Posterior cingulate gyrus (tissue), 11 donors: ENCODE measurements at regions not wholly inside any gene's neighbourhood (a gene's known extent, or its start where the extent isn't known, plus 50 kb on each side); places are given as distances from the start of the nearest gene placed in this dataset.
A peak's percentile ranks its signal among the peaks of the same experiment; 100 is the strongest.

Experiments
- DNase-seq, 10 donors: peaks; one replicate each; pipeline versions ENCODE4 v3.0.0 to v3.0.0-alpha.2; 2020 to 2021; ENCODE audit warnings: mixed read lengths in 3 of 10
- intact Hi-C: fragments of 100-400 bp; cut with DNase I; formaldehyde crosslinking; loops from one replicate; pipeline ENCODE4 v1.15.1; 2023

DNA sequence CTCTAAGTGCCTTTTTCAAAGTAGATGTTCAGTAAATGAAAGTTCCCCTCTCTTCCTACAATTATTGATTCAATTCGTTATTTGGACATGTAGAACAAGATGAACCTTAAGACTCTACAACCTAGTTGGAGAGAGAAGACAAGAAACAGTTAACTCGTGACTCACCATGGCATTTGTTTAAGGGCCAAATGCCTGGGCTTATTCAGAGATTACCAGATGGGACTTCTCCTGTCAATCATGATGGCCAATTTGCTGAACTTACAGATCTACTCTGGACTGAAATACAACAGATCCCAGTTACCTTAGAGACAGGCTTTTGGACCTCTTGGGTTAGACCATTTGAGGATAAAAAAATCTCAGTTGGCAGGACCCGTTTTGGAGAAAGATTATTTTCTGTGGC, 93.5 kb downstream of the C1orf94 start:
- intact Hi-C loops = no loop called here
- DNase-seq = no peak

DNA sequence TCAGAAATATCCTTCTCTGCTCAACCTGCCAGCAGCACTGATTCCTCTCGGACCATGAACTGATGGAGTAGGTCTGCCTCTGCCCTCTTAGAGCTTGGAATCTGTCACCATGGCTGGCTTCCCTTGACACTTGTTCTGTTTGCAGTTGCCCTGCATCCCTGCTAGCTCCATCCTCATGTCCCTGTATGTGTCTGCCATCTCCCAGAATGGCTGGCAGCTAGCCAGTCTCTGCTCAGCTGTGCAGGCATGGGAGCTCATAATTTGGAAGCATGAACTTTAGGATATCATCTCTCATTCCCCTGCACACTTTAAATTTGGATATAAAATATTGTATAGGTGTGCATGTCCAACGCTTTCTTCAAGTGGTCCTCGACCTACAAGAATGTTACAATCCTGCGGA, 95.4 kb downstream of the C1orf94 start:
- peak in 4 of 10 donors; percentile 18 to 85 (median 73) for DNase-seq
- intact Hi-C loops = no loop called here

DNA sequence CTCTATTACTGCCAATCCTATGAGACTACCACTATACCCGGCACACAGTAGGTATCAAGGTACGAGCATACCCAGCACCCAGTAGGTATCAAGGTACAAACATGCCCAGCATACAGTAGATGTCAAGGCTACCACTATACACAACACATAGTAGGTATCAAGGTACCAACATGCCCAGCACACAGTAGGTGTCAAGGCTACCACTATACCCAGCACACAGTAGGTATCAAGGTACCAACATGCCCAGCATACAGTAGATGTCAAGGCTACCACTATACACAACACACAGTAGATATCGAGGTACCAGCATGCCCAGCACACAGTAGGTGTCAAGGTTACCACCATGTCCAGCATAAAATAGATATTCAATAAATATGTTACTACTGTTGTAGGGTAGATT, 98.4 kb downstream of the C1orf94 start:
- intact Hi-C loops = no loop called here

DNA sequence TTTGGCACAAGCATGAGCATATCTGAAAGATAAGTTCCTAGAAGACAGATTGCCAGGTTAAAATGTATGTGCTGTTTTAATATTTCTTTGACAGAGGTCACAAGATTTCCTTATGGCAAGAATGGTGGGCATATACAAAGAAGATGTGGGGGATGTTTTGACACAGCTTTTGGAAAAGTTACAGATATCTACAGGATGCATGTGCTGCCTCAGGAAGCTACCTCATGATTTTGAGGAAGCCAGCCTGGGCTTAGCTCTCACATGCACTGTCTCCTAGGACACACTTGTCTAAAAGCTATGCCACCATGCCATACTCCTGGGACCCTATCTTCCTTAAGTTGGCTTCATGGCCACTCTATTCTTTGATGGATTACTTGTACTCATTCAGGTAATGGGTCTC, 99.9 kb downstream of the C1orf94 start:
- intact Hi-C loops = no loop called here
- no peak for DNase-seq

More for the DNA sequence above, 98.4 kb downstream of the C1orf94 start:
- no peak for DNase-seq

DNA sequence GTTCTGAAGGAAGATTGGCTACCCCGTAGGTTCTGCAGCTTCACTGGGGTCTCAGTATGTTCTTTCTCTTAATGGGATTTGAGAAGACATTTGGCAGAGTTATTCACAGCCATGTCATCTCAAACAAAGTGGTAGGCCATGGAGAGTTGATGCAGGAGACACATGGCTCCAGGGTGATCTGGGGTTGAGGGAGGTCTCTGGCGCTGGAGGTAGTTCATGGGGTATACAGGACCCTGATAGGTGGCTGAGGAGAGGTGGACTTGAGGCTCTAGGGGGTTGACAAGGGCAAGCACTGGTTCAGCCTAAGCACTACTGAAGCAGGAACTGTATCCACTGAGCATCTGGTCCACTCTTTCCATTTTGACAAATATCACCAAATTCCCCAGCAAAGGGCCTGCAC, 100.4 kb downstream of the C1orf94 start:
- intact Hi-C loops = no loop called here
- no peak for DNase-seq

DNA sequence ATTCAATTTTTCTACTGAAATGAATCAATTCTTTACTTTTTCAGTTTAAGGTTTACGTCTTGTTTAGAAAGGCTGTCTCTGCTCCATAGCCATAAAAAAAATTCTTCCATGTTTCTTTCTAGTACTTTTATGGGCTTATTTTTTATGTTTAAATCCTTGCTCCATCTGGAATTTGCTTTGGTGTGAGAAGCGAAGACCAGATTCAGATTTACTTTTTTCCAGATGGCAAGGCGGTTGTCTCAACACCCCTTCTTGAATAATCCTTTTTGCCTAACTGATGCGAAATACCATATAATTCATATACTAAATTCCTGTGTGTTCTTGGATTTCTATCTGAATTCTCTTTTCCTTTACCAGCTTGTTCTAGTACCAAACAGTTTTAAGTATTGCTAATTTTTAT, 101.5 kb downstream of the C1orf94 start:
- DNase-seq = no peak
- intact Hi-C loops = no loop called here

DNA sequence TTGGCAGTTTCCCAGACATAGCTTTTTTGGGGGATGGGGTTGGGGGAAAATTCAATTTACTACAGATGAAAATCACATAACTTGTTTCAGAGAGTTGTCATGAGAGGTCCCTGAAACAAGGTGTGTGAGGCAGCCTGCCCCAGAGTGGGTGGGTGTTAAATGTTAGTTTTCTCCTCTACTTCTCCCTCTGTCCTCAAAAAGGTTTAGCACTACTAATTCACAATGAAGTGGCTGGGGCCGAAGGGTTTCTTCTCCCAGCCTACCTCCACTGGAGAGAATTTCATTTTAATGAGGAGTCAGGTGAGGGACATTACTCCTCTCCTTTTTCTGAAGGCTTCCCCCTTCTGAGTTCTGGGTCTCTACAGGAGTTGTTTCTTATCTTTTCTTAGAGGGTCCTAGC, 103.3 kb downstream of the C1orf94 start:
- DNase-seq = no peak

DNA sequence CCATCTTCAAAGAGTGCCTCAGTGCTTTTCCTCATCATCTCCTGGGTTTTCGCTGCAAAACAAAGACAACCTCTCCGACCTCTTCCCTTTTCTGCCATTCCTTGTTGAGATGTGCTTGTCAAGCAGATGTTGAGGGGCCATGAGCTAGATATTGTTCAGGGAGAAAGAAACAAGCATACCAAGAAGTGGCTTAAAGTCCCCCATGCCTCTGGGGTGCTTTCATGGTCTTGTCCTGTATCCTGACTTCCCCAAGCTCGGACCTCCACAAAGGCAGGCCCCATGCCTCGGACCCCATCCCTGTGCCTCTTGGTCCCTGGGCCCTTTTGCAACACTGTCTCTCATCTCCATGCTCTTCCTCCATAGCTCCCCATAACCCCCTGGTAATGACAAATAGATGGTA, 103.8 kb downstream of the C1orf94 start:
- DNase-seq = no peak
- intact Hi-C loops = no loop called here

More for the DNA sequence above, 103.3 kb downstream of the C1orf94 start:
- intact Hi-C loops = no loop called here

DNA sequence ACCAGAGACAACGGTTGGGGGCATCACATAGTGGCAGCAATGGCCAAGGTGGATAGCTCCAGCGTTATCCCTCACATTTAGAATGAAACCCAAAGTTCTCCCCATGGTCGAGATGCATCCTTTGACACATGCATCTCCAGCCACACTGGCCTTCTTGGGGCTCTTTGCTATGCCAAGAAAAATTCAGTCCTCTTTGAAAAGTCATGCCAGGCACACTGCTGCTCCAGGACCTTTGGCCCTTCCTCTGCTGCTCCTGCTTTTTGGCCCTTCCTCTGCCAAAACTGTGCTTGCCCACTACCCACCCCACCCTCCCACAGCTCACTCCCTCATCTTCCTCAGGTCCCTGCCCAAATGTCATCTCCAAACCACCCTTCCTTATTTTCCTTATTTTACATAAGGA, 106.4 kb downstream of the C1orf94 start:
- intact Hi-C loops = no loop called here
- DNase-seq = no peak

DNA sequence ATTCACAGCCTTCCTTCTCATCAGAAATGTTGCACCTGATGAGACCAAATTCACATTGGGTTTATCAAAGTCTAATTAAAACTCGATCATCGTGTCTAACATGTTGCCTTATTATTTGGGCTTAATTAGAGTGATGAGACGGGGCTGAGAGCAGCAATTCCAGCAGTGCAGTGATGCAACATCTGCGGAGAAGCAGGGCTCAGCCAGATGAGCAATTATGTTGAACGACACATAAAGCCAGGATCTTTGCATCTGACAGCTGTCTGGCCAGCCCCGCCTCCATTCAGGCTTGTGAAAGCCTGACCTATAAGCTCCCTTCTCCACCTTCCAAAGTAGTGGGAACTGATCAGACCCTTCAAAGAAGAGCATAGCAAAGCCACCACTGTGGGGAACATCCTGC, 109.8 kb downstream of the C1orf94 start:
- intact Hi-C loops = no loop called here
- no peak for DNase-seq

DNA sequence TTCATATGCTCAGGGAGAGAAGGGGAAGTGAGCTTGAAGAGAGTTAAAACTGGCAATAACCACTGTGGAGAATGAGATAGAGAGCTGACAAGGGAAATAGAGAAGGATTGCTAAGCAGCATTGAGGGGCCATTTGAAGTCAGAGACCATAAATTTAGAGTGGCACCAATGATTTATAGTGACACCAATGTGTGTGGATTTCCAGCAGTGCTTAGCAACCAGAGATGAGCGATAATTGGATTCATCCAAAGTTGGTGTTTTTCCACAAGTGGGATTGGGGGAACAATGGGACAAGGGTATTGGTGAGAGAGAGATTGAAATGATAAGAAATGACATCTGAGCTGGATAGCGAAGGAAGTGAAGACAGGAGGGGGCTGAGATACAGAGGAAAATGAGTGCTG, 114.1 kb downstream of the C1orf94 start:
- intact Hi-C loops = no loop called here
- DNase-seq = no peak

DNA sequence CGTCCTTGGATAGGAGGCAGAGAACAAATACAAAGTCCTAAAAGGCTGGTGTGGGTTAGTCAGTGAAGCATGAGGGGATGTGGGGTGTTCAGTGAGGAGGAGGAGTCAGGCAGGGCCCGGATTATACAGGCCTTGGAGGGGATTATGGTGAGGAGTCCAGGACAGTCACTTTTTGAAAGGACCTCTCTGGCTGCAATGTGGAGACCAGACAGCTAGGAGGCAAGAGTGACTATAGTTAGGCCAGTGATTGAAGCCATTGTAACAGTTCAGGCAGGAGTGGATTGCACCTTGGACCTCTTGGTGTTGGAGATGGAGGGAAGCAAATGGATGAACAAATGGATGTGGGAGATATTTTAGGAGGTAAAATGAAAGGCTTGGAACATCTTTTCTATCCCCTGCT, 115.8 kb downstream of the C1orf94 start:
- DNase-seq = no peak

DNA sequence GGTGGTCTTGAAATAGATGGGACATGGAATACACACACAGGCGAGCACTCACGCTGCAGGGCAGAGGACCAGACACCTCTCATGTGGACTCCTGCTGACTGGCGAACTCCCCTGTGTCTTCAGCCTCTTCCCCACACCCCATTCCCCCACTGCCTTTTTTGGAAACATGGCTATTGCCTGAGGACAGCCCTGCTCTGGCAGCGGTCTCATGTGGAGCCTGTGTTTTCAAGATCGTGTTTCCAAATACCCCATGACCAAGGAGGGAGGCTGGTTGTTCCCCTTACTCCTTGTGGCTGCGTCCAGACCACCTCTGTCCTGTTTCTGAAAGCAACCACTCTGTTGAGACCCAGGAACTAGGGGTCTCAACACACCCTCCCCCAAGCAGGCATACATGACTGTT, 119.4 kb downstream of the C1orf94 start:
- intact Hi-C loops = no loop called here
- no peak for DNase-seq

More for the DNA sequence above, 115.8 kb downstream of the C1orf94 start:
- intact Hi-C loops = no loop called here

DNA sequence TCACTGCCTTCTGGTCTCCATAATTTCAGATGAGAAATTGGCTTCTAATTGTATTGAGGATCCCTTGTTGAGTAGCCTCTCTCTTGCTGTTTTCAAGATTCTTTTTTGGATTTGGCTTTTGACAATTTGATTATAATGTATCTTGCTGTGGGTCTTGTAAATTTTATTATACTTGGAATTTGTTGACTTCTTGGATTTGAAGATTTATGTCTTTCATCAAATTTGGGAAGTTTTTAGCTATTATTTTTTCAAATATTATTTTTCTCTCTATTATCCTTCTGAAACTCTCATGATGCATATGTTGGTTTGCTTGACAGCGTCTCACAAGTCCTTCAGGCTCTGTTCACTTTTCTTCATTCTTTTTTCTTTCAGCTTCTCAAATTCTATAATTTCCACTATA, 126.1 kb downstream of the C1orf94 start:
- DNase-seq = no peak
- intact Hi-C loops = no loop called here

DNA sequence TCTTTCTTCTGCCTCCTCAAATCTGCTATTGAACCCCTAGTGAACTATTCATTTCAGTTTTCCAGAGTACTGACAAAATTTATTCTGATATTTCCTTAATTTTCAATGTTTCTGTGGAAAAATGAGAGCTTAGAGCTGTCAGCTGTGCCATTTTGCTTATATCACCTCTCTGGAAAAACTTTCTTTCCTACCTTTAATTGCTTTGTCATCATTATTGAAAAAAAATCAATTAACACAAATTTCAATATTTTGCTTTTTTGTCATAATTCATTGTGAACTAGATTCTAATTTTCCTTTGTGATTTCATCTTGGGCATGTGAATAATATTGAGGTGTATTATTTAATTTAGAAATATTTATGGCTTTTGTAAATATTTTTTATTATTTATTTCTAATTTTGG, 126.5 kb downstream of the C1orf94 start:
- intact Hi-C loops = no loop called here
- no peak for DNase-seq

DNA sequence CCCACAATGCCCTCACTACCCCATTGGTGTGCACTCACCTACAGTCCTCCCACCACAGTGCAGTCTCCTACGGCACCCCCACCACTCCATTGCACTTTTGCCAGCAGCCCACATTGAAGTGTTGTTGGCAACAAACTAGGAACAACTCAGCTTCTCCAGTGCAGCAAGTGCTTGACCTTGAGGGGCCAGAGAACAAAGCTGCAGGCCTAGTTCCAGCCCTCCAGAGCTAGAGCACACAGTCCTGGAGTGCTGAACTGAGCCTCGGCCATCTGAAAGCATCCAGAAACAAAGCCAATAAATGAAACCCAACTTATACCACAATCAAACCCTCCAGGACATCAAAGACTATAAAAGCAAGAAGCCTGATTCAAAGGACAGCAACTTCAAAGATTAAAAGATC, 129.9 kb downstream of the C1orf94 start:
- DNase-seq = no peak
- intact Hi-C loops = no loop called here

DNA sequence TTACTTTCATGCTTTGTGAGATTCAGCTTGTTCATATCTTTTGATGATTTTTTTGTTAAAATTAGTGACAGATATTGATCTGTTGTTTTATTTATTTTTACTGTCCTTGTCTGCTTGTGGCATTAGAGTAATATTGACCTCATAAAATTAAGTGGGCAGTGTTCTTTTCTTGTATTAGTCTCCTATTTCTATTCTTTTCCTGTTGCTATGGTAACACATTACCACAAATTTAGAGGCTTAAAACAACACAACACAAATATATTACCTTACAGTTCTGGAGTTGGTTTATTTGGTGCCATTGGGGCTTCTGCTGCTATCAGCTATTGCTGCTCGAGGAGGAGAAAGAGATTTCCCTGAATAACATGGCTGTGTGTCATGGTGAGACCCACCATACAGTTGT, 135.7 kb downstream of the C1orf94 start:
- intact Hi-C loops = no loop called here

DNA sequence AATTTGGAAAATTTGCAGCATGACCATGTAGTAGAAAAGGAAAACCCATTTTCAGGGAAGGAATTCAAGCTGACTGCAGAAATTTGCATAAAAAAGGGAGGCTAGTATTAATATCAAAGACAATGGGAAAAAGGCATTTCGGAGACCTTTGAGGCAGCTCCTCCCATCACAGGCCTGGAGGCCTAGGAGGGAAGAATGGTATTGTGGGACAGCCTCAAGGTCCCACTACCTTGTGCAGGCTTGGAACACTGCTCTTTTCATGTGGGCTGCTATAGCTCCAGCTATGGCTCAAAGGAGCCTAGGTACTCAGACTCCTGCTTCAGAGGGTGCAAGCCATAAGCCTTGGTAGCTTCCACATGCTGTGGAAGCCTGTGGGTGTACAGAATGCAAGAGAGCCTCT, 139.3 kb downstream of the C1orf94 start:
- intact Hi-C loops = no loop called here

More for the DNA sequence above, 135.7 kb downstream of the C1orf94 start:
- no peak for DNase-seq

DNA sequence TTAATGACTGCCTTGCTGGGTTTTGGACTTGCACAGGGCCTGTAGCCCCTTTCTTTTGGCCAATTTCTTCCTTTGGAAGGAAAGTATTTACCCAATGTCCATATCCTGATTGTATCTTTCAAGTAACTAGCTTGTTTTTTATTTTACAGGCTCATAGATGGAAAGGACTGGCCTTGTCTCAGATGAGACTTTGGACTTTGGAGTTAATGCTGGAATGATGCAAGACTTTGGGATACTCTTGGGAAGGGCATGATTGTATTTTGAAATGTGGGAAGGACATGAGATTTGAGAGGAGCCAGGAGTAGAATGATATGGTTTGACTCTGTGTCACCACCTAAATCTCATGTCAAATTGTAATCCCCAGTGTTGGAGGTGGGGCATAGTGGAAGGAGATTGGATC, 140.1 kb downstream of the C1orf94 start:
- intact Hi-C loops = no loop called here
- DNase-seq = no peak

More for the DNA sequence above, 139.3 kb downstream of the C1orf94 start:
- no peak for DNase-seq

DNA sequence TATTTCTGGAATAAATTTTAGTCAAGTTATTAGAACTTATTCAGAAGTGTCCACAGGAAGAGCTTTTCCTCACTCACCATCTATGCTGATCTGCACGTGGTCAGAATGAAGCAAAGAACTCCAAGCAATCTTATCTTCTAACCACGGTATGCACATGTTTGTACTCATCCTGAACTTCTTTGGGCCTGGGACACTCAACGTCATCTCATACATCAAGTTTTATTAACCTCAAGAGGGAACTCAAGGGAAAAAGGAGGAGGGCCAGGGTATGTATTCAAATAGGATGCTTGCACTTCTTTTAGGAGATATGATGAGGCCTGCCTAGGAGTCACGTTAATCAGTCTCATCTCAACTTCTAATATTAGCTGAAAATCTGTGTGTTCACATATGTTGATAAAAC, 142.5 kb downstream of the C1orf94 start:
- DNase-seq = no peak
- intact Hi-C loops = no loop called here

DNA sequence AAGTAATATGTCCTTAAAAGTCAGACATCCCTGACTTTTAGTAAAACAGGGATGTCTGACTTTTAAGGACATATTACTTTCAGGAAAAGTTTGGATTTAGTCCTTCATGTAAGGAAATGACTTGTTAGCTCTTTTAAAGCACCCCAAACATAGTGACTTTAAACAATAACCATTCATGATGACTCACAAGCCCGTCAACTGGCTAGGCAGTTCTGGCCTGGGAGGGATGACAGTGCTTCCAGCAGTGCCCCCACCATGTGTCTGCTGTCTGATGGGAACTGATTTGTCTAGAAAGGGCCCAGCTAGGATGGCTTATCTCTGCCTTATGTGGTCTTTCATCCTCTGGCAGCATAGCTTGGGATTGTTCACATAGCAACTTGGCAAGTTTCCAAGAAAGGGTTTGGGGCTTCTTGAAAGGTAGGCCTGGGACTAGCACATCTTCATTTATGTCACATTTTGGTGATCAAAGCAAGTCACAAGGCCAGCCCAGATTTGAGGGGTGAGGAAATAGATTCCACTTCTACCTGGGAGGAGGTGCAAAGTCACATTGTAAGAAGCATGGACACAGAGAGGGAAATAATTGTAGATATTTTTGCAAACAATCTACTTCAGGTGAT, 143.5 kb downstream of the C1orf94 start:
- intact Hi-C loops = no loop called here
- no peak for DNase-seq

DNA sequence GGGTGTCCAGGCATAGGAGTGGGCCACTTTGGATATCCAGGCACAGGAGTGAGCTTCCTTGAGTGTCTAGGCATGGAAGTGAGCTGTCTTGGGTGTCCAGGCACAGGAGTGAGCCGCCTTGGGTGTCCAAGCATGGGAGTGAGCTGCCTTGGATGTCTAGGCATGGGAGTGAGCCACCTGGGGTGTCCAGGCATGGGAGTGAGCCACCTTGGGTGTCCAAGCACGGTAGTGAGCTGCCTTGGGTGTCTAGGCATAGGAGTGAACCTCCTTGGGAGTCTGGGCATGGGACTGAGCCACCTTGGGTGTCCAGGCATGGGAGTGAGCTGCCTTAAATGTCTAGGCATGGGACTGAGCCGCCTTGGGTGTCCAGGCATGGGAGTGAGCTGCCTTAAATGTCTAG, 146.3 kb downstream of the C1orf94 start:
- DNase-seq = no peak
- intact Hi-C loops = no loop called here

DNA sequence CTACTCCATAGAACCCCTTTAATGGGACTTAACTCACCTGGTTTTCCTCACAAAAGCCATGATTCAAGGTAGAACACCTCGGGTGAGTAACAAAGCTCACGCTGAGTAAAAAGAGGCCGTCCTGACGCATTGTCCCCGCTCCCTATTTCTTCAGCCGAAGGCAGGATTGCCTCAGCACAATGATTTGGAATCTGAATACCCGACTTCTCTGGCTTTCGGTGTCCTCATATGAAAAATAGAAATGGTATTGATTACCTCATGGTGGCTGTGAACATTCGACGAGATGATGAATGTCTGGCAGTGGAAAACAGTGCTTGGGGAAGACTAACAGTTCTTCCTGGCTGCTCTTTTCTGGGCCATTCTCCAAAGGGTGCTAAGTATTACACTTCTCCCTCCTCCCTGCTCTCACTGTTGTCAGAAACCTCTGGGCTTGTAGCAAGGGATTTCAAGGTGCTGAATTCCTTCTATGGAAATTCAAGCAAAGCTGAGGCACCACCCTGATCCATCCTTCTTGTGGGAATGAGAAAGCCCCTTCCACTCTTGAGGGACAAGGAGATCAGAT, 148.3 kb downstream of the C1orf94 start:
- intact Hi-C loops = no loop called here
- DNase-seq = no peak
